ENCODE measurements at regions not wholly inside any gene's neighbourhood (a gene's known extent, or its start where the extent isn't known, plus 50 kb on each side); places are given as distances from the start of the nearest gene placed in this dataset.

DNA sequence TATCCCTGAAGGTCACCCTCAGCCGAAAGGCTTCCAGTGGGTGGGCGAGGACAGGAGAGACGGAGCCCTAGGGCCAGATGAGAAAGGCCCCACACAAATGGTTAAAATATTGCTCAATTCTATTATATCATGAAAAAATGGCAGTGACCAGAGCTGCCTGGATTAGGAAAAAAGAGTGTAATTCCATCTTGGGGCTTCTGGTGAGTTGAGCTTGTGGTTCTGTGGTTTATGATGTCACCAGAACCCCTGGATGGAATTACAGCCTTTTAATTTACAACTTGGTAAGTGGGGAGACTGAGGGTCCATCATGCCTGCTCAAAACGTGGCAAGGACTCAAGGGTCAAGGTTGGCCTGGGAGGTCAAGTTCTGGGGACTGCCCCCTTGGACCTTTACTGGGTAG lies 55.5 kb upstream of the STC2 start:
- no peak for TF ChIP-seq POLR2A (IDR thresholded peaks at IDR 0.05)
- no peak for TF ChIP-seq CTCF (IDR thresholded peaks at IDR 0.05)
